ENCODE measurements at regions not wholly inside any gene's neighbourhood (a gene's known extent, or its start where the extent isn't known, plus 50 kb on each side); places are given as distances from the start of the nearest gene placed in this dataset.

- TF ChIP-seq, protein P1, sequence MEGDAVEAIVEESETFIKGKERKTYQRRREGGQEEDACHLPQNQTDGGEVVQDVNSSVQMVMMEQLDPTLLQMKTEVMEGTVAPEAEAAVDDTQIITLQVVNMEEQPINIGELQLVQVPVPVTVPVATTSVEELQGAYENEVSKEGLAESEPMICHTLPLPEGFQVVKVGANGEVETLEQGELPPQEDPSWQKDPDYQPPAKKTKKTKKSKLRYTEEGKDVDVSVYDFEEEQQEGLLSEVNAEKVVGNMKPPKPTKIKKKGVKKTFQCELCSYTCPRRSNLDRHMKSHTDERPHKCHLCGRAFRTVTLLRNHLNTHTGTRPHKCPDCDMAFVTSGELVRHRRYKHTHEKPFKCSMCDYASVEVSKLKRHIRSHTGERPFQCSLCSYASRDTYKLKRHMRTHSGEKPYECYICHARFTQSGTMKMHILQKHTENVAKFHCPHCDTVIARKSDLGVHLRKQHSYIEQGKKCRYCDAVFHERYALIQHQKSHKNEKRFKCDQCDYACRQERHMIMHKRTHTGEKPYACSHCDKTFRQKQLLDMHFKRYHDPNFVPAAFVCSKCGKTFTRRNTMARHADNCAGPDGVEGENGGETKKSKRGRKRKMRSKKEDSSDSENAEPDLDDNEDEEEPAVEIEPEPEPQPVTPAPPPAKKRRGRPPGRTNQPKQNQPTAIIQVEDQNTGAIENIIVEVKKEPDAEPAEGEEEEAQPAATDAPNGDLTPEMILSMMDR (IDR thresholded peaks at IDR 0.05; ENCODE audit: low read length), result no peak
- TF ChIP-seq EZH2phosphoT487 (IDR thresholded peaks at IDR 0.05; ENCODE audit: low read length), result no peak
Measured at GRCh38 chr11:32233928-32234327, 143.1 kb downstream of the RCN1 start.

Measured in MM.1S (cell line).